K562 (cell line): ENCODE measurements at regions not wholly inside any gene's neighbourhood (a gene's known extent, or its start where the extent isn't known, plus 50 kb on each side); places are given as distances from the start of the nearest gene placed in this dataset.

Experiments
- BHLHE40 ChIP-seq: IDR thresholded peaks from 2 replicates; pipeline ENCODE4 v1.6.1; 2011; ENCODE audit warnings: low read length, improper control_type of control experiment
- GTF2F1 ChIP-seq: IDR thresholded peaks from 2 replicates; pipeline ENCODE4 v1.6.1; 2011; ENCODE audit warnings: low read depth, low read length, improper control_type of control experiment
- HMGN3 ChIP-seq: IDR thresholded peaks from 2 replicates; pipeline ENCODE4 v1.6.1; 2011; ENCODE audit warnings: borderline replicate concordance, low read depth, mild to moderate bottlenecking, mixed read lengths, low read length; ENCODE audit not compliant: insufficient read length; ENCODE audit errors: extremely low read depth

DNA sequence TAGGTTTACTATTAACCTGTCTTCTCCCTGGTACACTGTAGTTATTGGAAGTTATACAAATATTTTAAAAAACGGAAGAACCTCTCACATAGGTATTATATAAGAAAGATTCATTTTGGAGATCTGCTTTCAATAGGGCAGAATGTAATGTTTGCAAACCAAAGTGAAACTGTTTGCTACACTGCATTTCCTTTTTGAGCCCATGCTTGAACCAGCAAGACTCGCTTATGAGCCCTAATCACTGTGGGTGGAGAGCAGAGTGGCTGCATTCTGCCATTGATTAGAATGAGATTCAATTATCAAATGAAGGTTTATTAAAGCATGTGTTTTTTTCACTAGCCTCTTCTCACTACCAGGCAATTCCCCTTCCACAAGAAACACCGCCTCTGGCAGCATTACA lies 589.7 kb downstream of the CDH11 start:
- TF ChIP-seq BHLHE40 (no peak), HMGN3 (no peak), GTF2F1 (no peak)
